SH-SY5Y (cell line): ENCODE measurements at regions not wholly inside any gene's neighbourhood (a gene's known extent, or its start where the extent isn't known, plus 50 kb on each side); places are given as distances from the start of the nearest gene placed in this dataset.

Experiments used
- GATA2 ChIP-seq: IDR thresholded peaks from 2 replicates; pipeline ENCODE4 v1.6.1; 2011; ENCODE audit warnings: mild to moderate bottlenecking, low read depth, low read length
- GATA3 ChIP-seq: IDR thresholded peaks from 2 replicates; pipeline ENCODE4 v1.6.1; 2011; ENCODE audit warnings: low read depth, mild to moderate bottlenecking, low read length, moderate library complexity

GRCh38 chr2:120498576-120499394 lies 152.8 kb downstream of the INHBB start:
- TF ChIP-seq GATA2: no peak
- no peak for TF ChIP-seq GATA3
